Keratinocyte (primary cell): ENCODE measurements at regions not wholly inside any gene's neighbourhood (a gene's known extent, or its start where the extent isn't known, plus 50 kb on each side); places are given as distances from the start of the nearest gene placed in this dataset.

Experiments
- DNase-seq: peaks from one replicate; pipeline ENCODE4 v3.0.0-alpha.2; 2011; ENCODE audit warnings: low read depth, missing footprints, low spot score
- FAIRE-seq: peaks from 2 replicates; lab custom pipeline; 2011; peaks lifted over from hg19 to GRCh38; lab: Jason Lieb, UNC
- H2AFZ ChIP-seq: 2 replicates; pipeline ENCODE4 v1.6.0; 2012; ENCODE audit warnings: low read length, control low read depth, inconsistent platforms; ENCODE audit not compliant: control insufficient read depth
- H3K27ac ChIP-seq: 2 replicates; pipeline ENCODE4 v1.5.1; 2011; ENCODE audit warnings: low read length; ENCODE audit not compliant: control insufficient read depth, insufficient read depth
- H3K27me3 ChIP-seq: 3 replicates; pipeline ENCODE4 v1.6.0; 2011; ENCODE audit warnings: low read length; ENCODE audit not compliant: control insufficient read depth, insufficient read depth; ENCODE audit errors: extremely low read depth
- H3K36me3 ChIP-seq, 2 experiments: 2 replicates in 1 of 2; 3 replicates in 1 of 2; pipeline ENCODE4 v1.5.1; 2011; ENCODE audit warnings: low read length in 2 of 2, mild to moderate bottlenecking in 1 of 2; ENCODE audit not compliant: control insufficient read depth in 2 of 2, insufficient read depth in 2 of 2; ENCODE audit errors: extremely low read depth in 1 of 2
- H3K4me1 ChIP-seq: 3 replicates; pipeline ENCODE4 v1.5.1; 2011; ENCODE audit warnings: low read length; ENCODE audit not compliant: control insufficient read depth, insufficient read depth; ENCODE audit errors: extremely low read depth
- H3K4me2 ChIP-seq: 3 replicates; pipeline ENCODE4 v1.6.0; 2011; ENCODE audit warnings: low read depth, low read length; ENCODE audit not compliant: control insufficient read depth, insufficient read depth; ENCODE audit errors: extremely low read depth
- H3K4me3 ChIP-seq, 3 experiments: fragments of 200-600 bp in 1 of 3; sonication (generic) in 1 of 3; 2 replicates in 2 of 3; 3 replicates in 1 of 3; pipeline ENCODE4 v1.5.1; 2011 to 2016; ENCODE audit warnings: low read length in 3 of 3, mild to moderate bottlenecking in 3 of 3, control low read depth in 2 of 3, inconsistent platforms in 1 of 3, low read depth in 1 of 3, mixed read lengths in 1 of 3, mixed run types in 1 of 3, moderate library complexity in 1 of 3; ENCODE audit not compliant: control insufficient read depth in 2 of 3, insufficient read depth in 2 of 3; ENCODE audit errors: extremely low read depth in 1 of 3
- H3K79me2 ChIP-seq: 2 replicates; pipeline ENCODE4 v1.6.0; 2012; ENCODE audit warnings: low read length; ENCODE audit not compliant: control insufficient read depth, insufficient read depth
- H3K9ac ChIP-seq: 3 replicates; pipeline ENCODE4 v1.6.0; 2011; ENCODE audit warnings: low read length; ENCODE audit not compliant: control insufficient read depth, insufficient read depth; ENCODE audit errors: extremely low read depth
- H3K9me1 ChIP-seq: 3 replicates; pipeline ENCODE4 v1.6.0; 2011; ENCODE audit warnings: low read length; ENCODE audit not compliant: control insufficient read depth, insufficient read depth; ENCODE audit errors: extremely low read depth
- H3K9me3 ChIP-seq: 2 replicates; pipeline ENCODE4 v1.5.1; 2012; ENCODE audit warnings: low read depth, low read length; ENCODE audit not compliant: control insufficient read depth
- H4K20me1 ChIP-seq: 3 replicates; pipeline ENCODE4 v1.6.0; 2011; ENCODE audit warnings: low read length; ENCODE audit not compliant: control insufficient read depth, insufficient read depth; ENCODE audit errors: extremely low read depth
- EZH2 ChIP-seq: IDR thresholded peaks from one replicate; pipeline ENCODE4 v1.6.1; 2012; ENCODE audit warnings: inconsistent platforms, mild to moderate bottlenecking, low read length, moderate library complexity
- dilution Hi-C: fragments of 300-500 bp; cut with MboI; formaldehyde crosslinking; loops from one replicate; pipeline ENCODE4 v1.7.0; 2020; ENCODE audit warnings: low sequenced_read_pairs; ENCODE audit not compliant: extremely low pct_ligation_motif_present
- TF ChIP-seq, protein P1 (sequence below), 3 experiments: IDR thresholded peaks in 1 of 3; conservative IDR thresholded peaks in 1 of 3; optimal IDR thresholded peaks in 1 of 3; 2 replicates in 2 of 3; 3 replicates in 1 of 3; pipeline versions ENCODE3 to v1.5.1; 2011; ENCODE audit warnings: low read length in 3 of 3, mild to moderate bottlenecking in 3 of 3, moderate library complexity in 2 of 3, control low read depth in 1 of 3, inconsistent platforms in 1 of 3; ENCODE audit not compliant: insufficient read depth in 2 of 3; ENCODE audit errors: extremely low read depth in 1 of 3

DNA sequence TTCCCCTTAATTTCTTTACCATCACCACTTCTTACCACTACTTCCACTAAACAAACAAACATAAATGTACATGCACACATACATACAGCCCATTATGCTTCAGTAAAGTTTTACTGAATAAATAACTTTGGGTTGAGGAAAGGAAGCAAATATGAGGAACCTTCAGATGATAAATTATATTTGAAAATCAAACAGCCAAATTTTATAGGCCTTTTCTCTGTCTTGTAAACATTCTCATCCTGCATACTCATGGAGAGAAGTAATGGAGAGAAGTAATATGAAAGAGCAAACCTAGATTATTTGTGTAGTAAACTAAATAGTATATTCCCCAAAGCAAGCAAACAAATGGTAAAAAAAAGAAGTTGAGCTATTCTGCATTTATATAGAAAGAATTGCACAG, 658.3 kb upstream of the RORB start:
- no peak overlapping the region for H3K4me2 ChIP-seq
- FAIRE-seq (no peak), DNase-seq (no peak)
- H3K36me3 ChIP-seq, result no peaks in the 10 kb centered on the region
- H3K4me1 ChIP-seq, result no peaks in the 10 kb centered on the region
- dilution Hi-C loops, result no loop called here
- H3K27me3 ChIP-seq, result no peaks in the 10 kb centered on the region
- H3K9ac ChIP-seq, result no peak overlapping the region
- no peak overlapping the region for H3K4me3 ChIP-seq
- H2AFZ ChIP-seq, result no peak overlapping the region
- H3K79me2 ChIP-seq, result no peaks in the 10 kb centered on the region
- no peaks in the 10 kb centered on the region for H3K9me1 ChIP-seq
- H4K20me1 ChIP-seq, result no peaks in the 10 kb centered on the region
- H3K27ac ChIP-seq, result no peak overlapping the region
- no peaks in the 10 kb centered on the region for H3K9me3 ChIP-seq
- TF ChIP-seq, protein P1, sequence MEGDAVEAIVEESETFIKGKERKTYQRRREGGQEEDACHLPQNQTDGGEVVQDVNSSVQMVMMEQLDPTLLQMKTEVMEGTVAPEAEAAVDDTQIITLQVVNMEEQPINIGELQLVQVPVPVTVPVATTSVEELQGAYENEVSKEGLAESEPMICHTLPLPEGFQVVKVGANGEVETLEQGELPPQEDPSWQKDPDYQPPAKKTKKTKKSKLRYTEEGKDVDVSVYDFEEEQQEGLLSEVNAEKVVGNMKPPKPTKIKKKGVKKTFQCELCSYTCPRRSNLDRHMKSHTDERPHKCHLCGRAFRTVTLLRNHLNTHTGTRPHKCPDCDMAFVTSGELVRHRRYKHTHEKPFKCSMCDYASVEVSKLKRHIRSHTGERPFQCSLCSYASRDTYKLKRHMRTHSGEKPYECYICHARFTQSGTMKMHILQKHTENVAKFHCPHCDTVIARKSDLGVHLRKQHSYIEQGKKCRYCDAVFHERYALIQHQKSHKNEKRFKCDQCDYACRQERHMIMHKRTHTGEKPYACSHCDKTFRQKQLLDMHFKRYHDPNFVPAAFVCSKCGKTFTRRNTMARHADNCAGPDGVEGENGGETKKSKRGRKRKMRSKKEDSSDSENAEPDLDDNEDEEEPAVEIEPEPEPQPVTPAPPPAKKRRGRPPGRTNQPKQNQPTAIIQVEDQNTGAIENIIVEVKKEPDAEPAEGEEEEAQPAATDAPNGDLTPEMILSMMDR (optimal IDR thresholded peaks at IDR 0.05 in 1 of 3, IDR thresholded peaks at IDR 0.05 in 1 of 3, conservative IDR thresholded peaks at IDR 0.05 in 1 of 3; ENCODE audit: extremely low read depth in 1 of 3, insufficient read depth in 2 of 3, low read length in 3 of 3), result no peak
- TF ChIP-seq EZH2, result no peak

DNA sequence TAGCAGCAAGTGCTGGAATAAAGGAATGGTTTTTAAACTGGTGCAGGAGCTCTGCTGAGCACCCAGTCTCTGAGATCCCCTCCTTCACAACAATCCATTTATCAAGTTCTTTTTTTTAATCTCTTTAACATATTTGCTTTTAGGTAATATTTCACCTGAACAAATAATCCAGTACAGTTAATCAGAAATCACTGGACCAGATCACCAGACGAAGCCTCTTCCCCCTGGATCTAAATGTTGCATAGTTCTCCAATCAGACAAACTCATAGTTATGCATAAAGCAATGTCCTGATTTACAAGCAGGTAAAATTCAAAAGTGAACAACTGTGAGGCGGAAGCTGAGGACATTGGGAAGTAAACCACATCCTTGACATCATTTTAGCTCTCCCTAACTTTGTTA, 657.7 kb upstream of the RORB start:
- FAIRE-seq, result no peak
- dilution Hi-C loops, result no loop called here

More for the DNA sequence above, 657.7 kb upstream of the RORB start:
- Histone ChIP-seq H3K4me3 (no peak overlapping the region), H2AFZ (no peak overlapping the region), H3K9ac (no peak overlapping the region), H3K27me3 (no peaks in the 10 kb centered on the region), H3K9me3 (no peaks in the 10 kb centered on the region), H3K27ac (no peak overlapping the region), H3K36me3 (no peaks in the 10 kb centered on the region), H3K79me2 (no peaks in the 10 kb centered on the region), H3K4me2 (no peak overlapping the region), H3K9me1 (no peaks in the 10 kb centered on the region), H4K20me1 (no peaks in the 10 kb centered on the region), H3K4me1 (no peaks in the 10 kb centered on the region)
- DNase-seq, result no peak
- TF ChIP-seq, protein P1 (optimal IDR thresholded peaks at IDR 0.05 in 1 of 3, IDR thresholded peaks at IDR 0.05 in 1 of 3, conservative IDR thresholded peaks at IDR 0.05 in 1 of 3; ENCODE audit: extremely low read depth in 1 of 3, insufficient read depth in 2 of 3, low read length in 3 of 3), result no peak
- no peak for TF ChIP-seq EZH2
